Stimulated activated CD4-positive, alpha-beta T cell treated with anti-CD3 and anti-CD28 coated beads, Interleukin-1b, Interleukin-23, amount 100 ng/mL, for 24 hours (primary cell): ENCODE measurements at regions not wholly inside any gene's neighbourhood (a gene's known extent, or its start where the extent isn't known, plus 50 kb on each side); places are given as distances from the start of the nearest gene placed in this dataset.

ENCODE experiments used
- DNase-seq, 4 experiments: peaks; one replicate each; pipeline ENCODE4 v3.0.0-alpha.2; 2020; ENCODE audit warnings: low read depth in 4 of 4, low spot score in 1 of 4

DNA sequence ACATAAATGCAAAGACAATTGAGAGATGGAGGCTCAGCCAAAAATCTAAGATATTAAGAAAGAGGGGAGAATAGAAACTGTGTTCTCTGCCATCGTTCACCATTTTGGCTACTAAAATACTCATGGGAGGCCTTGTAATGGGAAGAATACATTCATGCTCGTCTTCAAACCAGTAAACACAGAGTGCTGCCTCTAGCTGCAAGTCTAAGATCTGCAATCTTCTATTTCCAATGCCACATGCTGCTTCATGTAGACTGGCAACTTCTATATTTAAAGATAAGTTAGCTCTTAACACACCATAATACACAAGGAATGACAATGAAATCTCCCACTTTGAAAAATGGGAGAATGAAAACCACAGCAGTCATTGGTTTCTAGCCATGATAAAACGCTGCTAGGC is 387.3 kb downstream of the HS3ST3B1 start:
- no peak for DNase-seq

GRCh38 chr17:14672830-14673229 is 371.9 kb downstream of the HS3ST3B1 start:
- DNase-seq = no peak

GRCh38 chr17:14670861-14671260 is 370.0 kb downstream of the HS3ST3B1 start:
- DNase-seq = no peak

DNA sequence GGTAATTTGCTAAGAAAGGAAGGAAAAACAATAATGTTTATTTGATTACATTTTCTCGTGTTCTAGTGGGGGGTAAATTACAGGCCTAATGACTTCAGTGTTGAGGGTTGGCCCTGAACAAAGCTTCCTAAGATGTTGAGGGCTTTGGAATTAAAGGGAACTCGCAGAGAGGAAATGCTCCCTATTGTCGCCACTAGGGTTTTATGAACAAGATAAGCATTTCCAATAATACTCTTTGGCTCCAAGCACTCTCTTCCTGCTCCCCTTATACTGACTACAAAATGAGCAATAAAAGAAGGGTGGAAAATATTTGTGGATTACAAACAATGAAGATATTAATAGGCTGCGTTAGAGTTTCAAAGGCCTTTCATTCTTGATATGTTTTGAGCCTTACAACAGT is 363.6 kb downstream of the HS3ST3B1 start:
- DNase-seq = no peak

GRCh38 chr17:14641117-14641516 is 340.2 kb downstream of the HS3ST3B1 start:
- no peak for DNase-seq

DNA sequence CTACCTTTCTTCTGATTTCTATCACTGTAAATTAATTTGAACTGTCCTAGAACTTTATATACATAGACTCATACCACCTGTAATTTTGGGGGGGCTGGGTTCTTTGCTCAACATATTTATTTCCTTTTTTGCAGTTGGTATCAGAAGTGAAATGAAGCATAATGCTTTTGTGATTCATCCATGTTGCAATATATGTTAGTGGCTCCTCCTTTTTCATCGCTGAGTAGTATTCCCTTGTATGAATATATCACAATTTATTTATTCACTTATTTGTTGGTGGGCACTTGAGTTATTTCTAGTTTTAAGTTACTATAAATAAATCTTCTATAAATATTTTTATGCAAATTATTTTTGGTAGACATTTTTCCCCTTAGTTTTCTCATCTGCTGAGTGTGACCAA is 336.4 kb downstream of the HS3ST3B1 start:
- no peak for DNase-seq

DNA sequence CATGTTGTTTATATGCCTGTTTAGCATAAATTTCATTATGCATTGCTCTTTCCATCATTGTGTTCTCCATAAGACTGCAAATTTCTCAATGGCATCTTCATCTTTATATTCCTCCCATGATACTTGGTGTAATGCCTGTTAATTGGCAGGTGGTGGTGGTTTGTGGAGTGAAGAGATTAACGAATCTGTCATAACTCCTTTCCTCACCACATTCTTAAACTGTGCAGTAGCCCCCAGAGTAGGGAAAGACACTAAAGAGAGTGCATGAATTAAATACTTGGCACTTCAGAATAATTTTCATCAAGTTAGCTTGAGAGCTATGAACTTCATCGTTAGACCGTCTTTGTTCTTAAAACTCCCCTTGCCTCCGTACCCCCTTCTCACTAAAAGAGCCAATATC is 329.7 kb downstream of the HS3ST3B1 start:
- DNase-seq = no peak

GRCh38 chr17:14630046-14630445 is 329.2 kb downstream of the HS3ST3B1 start:
- no peak for DNase-seq

DNA sequence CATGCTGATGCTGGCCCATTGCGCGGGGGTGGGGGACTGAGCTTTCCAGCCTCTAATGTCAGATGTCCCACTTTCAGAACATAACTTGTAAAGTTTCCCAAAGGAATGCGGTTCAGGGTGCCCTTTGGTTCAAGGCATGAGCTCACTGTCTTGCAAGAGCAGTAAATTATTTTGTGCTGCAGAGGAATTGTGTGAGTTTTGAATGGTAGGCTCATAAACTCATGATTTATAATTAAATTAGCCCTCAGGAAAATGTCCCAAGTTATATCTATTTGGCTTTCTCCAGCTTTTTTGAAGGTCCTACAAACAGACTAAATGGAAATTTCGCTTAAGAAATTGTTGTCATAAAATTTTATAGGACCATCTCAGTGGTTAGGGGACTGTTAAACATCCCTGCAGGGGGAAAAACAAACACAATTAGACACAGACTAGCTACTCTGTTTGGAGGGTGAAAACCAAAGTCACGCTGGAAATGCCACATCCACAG is 321.8 kb downstream of the HS3ST3B1 start:
- DNase-seq = no peak

- no peak for DNase-seq
Measured at GRCh38 chr17:14621826-14622614, 321.1 kb downstream of the HS3ST3B1 start.

GRCh38 chr17:14619821-14620220 is 318.9 kb downstream of the HS3ST3B1 start:
- no peak for DNase-seq

DNA sequence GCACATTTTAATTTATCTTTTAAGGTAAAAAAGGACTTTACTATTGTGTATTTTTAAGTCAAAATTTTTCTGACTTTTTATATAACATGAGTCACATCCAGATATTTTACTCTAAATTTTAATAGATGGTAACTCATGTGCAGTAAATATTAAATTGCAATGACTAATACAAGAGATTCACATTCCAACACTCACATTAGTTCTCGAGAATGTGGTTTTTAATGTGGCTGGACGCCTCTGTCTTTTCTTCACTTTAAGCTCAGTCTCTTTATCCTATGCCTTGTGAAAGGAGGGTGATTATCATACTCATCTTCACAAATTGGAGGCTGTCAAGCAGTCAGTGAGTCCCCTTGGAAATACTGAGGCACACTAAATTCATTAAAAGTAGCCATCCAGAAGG is 315.6 kb downstream of the HS3ST3B1 start:
- no peak for DNase-seq

GRCh38 chr17:14605267-14605599 is 304.4 kb downstream of the HS3ST3B1 start:
- no peak for DNase-seq

GRCh38 chr17:14604591-14605266 is 303.8 kb downstream of the HS3ST3B1 start:
- DNase-seq = no peak

GRCh38 chr17:14596224-14596623 is 295.3 kb downstream of the HS3ST3B1 start:
- no peak for DNase-seq

GRCh38 chr17:14595656-14596055 is 294.8 kb downstream of the HS3ST3B1 start:
- no peak for DNase-seq

GRCh38 chr17:14594690-14595089 is 293.8 kb downstream of the HS3ST3B1 start:
- no peak for DNase-seq

- DNase-seq = no peak
Measured at GRCh38 chr17:14593956-14594355, 293.1 kb downstream of the HS3ST3B1 start.

DNA sequence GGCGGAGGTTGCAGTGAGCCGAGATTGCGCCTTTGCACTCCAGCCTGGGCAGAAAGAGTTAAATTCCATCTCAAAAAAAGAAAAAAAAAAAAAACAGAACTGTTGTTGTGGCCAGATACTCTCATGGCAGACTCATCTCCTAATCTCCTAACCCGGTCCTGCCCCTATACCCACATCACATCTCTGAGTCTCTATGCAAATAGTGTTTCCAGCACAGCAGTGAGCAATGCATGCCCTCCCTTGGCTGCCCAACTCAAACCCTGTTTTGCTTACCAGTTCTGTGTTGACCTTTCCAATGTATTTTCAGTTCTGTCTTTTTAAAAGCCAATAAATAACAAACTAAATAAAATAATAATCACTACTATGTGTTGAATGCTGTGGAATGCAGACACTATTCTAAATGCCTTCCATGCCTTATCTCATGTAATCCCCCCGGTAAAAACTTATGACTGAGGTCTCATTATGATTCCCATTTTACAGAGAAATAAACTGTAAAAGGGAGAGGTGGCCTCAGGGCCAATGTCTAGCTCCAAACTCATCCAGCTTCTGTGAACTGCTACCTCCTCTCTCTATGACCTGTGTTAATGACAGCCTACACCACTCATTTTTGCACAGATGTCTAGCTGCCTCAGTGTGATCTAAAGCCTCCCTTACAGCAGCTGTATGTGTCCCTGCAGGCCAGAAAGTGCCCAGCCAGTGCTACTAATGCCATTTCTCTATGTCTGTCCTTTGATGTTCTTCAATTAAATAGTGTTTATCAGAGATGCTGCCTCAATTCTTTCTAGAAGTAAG is 289.8 kb downstream of the HS3ST3B1 start:
- no peak for DNase-seq

- DNase-seq = no peak
Measured at GRCh38 chr17:14585099-14585498, 284.2 kb downstream of the HS3ST3B1 start.

DNA sequence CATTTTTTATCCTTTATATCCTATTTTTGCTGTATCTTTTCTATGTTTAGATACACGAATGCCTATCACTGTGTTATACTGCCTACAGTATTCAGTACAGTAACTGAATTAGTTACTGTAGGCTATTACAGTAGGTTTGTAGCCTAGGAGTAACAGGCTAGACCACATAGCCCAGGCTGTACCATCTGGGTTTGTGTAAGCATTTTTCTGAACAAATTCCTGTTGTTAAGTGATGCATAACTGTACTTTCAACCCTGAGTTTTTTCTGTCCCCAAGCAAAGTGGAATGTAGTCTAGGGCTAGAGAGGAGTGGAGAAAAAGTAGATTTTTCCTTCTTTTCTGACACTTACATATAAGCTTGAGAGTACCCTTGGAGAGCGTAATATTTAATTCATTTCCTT is 282.1 kb downstream of the HS3ST3B1 start:
- DNase-seq = no peak
